ENCODE measurements at regions not wholly inside any gene's neighbourhood (a gene's known extent, or its start where the extent isn't known, plus 50 kb on each side); places are given as distances from the start of the nearest gene placed in this dataset.
A peak's percentile ranks its signal among the peaks of the same experiment; 100 is the strongest.

DNA sequence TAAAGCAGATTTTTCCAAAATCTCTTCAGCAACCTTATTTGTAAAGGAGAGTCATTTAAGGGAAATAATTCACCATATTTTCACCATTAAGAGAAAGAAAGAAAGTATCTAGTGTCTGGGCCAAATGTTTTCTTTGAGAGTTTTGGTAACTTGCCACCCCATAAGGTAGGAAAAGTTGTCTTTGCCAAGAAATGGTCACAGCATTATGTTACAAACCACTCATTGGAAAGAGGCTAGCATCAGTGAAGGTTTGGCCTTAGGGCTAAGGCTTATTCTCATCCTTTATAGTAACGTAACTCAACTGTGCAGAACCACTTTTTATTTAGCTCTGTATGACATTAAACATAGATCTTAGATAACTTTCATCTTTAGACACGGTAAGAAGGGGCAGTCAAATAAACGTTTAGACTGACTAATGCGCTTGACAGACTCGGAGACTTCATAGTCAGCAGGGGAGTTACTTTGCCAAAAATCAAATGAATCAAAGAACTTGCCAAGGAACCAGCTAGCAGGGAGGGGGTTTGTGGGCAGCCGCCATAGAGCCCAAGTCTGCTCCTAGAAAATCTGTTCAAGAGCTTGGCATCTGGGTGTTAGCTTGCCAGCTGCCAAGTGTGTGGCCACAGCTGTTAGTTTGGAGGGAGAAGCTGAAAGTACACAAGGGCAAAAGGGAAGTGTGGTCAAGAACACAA is 182.8 kb upstream of the GRID2 start:
- DNase-seq = no peak

DNA sequence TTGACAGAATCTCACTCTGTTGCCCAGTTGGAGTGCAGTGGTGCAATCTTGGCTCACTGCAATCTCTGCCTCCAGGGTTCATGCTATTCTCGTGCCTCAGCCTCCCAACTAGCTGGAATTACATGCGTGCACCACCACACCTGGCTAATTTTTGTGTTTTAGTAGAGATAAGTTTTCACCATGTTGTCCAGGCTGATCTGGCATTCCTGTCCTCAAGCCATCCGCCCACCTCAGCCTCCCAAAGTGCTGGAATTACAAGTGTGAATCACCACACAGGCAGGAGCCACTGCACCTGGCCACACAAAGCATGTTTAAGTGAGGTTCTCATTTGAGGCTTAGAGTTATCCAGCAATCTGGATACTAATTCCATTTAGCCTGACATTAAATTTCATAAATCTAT is 180.9 kb upstream of the GRID2 start:
- TF ChIP-seq, protein P1, sequence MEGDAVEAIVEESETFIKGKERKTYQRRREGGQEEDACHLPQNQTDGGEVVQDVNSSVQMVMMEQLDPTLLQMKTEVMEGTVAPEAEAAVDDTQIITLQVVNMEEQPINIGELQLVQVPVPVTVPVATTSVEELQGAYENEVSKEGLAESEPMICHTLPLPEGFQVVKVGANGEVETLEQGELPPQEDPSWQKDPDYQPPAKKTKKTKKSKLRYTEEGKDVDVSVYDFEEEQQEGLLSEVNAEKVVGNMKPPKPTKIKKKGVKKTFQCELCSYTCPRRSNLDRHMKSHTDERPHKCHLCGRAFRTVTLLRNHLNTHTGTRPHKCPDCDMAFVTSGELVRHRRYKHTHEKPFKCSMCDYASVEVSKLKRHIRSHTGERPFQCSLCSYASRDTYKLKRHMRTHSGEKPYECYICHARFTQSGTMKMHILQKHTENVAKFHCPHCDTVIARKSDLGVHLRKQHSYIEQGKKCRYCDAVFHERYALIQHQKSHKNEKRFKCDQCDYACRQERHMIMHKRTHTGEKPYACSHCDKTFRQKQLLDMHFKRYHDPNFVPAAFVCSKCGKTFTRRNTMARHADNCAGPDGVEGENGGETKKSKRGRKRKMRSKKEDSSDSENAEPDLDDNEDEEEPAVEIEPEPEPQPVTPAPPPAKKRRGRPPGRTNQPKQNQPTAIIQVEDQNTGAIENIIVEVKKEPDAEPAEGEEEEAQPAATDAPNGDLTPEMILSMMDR (IDR thresholded peaks at IDR 0.05; ENCODE audit: unreplicated experiment) = no peak
- Mint-ChIP-seq H3K27ac (ENCODE audit: unreplicated experiment) (no peak overlapping the region), H3K36me3 (ENCODE audit: insufficient read depth, unreplicated experiment) (no peaks in the 10 kb centered on the region), H3K4me1 (ENCODE audit: low read depth, unreplicated experiment) (peaks cover 7% of the 10 kb centered on the region), H3K27me3 (ENCODE audit: unreplicated experiment) (no peaks in the 10 kb centered on the region), H3K9me3 (ENCODE audit: low read depth, unreplicated experiment) (no peaks in the 10 kb centered on the region), H3K4me3 (ENCODE audit: low read depth, unreplicated experiment) (no peak overlapping the region)
- intact Hi-C loops (cut with micrococcal nuclease; ENCODE audit: unreplicated experiment) = no loop called here
- no TSS peak for BruUV-seq (replicated peaks)
- no peak for DNase-seq
- CTCF ChIA-PET = no interaction called here

More for the DNA sequence above, 182.8 kb upstream of the GRID2 start:
- BruUV-seq (replicated peaks) = no TSS peak
- Mint-ChIP-seq H3K27ac (ENCODE audit: unreplicated experiment) (no peak overlapping the region), H3K36me3 (ENCODE audit: insufficient read depth, unreplicated experiment) (no peaks in the 10 kb centered on the region), H3K4me1 (ENCODE audit: low read depth, unreplicated experiment) (peaks cover 8% of the 10 kb centered on the region), H3K9me3 (ENCODE audit: low read depth, unreplicated experiment) (no peaks in the 10 kb centered on the region), H3K27me3 (ENCODE audit: unreplicated experiment) (no peaks in the 10 kb centered on the region), H3K4me3 (ENCODE audit: low read depth, unreplicated experiment) (no peak overlapping the region)
- intact Hi-C loops (cut with micrococcal nuclease; ENCODE audit: unreplicated experiment) = no loop called here
- CTCF ChIA-PET = no interaction called here
- TF ChIP-seq, protein P1 (IDR thresholded peaks at IDR 0.05; ENCODE audit: unreplicated experiment) = no peak

DNA sequence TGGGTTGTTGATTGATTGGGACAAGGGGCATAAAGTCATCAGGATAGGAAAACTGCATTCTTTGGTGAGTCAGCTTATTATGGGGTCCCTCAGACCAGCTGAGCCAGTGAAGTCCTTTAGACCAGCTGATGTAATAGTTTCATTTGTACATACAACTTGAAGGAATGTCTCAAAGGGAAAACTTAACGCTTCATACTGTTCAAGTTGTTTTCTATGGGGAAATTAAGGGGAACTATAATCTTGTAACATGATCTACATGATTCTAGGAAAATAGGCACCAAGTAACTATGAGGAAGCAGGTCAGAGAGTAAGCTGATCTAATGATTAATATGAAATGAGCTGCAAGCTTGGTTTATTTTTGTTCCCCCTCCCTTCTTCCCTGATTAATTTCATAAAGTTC is 175.1 kb upstream of the GRID2 start:
- Mint-ChIP-seq H3K4me1 (ENCODE audit: low read depth, unreplicated experiment) (peaks cover 24% of the 10 kb centered on the region), H3K27me3 (ENCODE audit: unreplicated experiment) (no peaks in the 10 kb centered on the region), H3K4me3 (ENCODE audit: low read depth, unreplicated experiment) (no peak overlapping the region), H3K9me3 (ENCODE audit: low read depth, unreplicated experiment) (peaks cover 2% of the 10 kb centered on the region), H3K27ac (ENCODE audit: unreplicated experiment) (peak overlapping the region; percentile 72), H3K36me3 (ENCODE audit: insufficient read depth, unreplicated experiment) (no peaks in the 10 kb centered on the region)
- CTCF ChIA-PET = interaction anchor here (0.6 kb wide), 1 partner anchor 473 kb away, joined by 7 read pairs; no protein-coding TSS in a partner anchor
- TF ChIP-seq, protein P1 (IDR thresholded peaks at IDR 0.05; ENCODE audit: unreplicated experiment) = no peak
- no peak for DNase-seq
- no TSS peak for BruUV-seq (replicated peaks)
- intact Hi-C loops (cut with micrococcal nuclease; ENCODE audit: unreplicated experiment) = no loop called here

DNA sequence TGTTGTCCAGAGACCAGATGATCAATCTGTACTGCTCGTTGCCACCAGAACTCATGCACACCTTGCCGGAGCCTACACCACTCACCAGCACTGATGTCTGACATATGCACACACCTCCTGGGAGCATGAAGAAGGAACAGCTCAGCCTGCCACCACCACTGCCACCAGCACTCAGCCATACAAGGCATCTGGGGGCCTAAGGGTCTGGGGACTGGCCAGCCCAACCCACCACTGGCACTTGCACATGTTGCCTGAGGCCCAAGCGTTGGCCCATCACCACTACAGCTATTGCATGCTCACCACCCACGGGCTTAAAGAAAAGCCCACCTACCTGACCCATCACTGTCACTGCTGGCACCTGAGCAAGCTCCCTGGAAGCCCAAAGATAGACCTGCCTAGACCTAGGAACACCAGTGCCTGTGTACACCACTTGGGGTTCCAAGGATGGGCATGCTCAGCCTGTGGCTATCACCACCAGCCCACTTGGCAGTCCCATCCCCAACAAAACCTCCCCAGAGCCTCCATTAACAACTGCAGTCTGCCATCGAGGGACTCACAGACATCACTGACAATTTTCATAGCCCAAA is 174.3 kb upstream of the GRID2 start:
- TF ChIP-seq, protein P1 (IDR thresholded peaks at IDR 0.05; ENCODE audit: unreplicated experiment) = no peak
- Mint-ChIP-seq H3K9me3 (ENCODE audit: low read depth, unreplicated experiment) (peaks cover 2% of the 10 kb centered on the region), H3K36me3 (ENCODE audit: insufficient read depth, unreplicated experiment) (no peaks in the 10 kb centered on the region), H3K4me1 (ENCODE audit: low read depth, unreplicated experiment) (peaks cover 24% of the 10 kb centered on the region), H3K27ac (ENCODE audit: unreplicated experiment) (peak overlapping the region; percentile 72), H3K4me3 (ENCODE audit: low read depth, unreplicated experiment) (no peak overlapping the region), H3K27me3 (ENCODE audit: unreplicated experiment) (no peaks in the 10 kb centered on the region)
- CTCF ChIA-PET = no interaction called here
- intact Hi-C loops (cut with micrococcal nuclease; ENCODE audit: unreplicated experiment) = no loop called here
- no peak for DNase-seq
- no TSS peak for BruUV-seq (replicated peaks)

All from Calu3 (cell line).